ENCODE measurements at regions not wholly inside any gene's neighbourhood (a gene's known extent, or its start where the extent isn't known, plus 50 kb on each side); places are given as distances from the start of the nearest gene placed in this dataset.

- H3K9me3 ChIP-seq (replicated peaks in 1 of 2; ENCODE audit: control insufficient read depth in 1 of 2, insufficient read depth in 1 of 2, low read length in 2 of 2): no peaks in the 10 kb centered on the region
- Mint-ChIP-seq H3K27ac (no peak overlapping the region), H3K36me3 (no peaks in the 10 kb centered on the region), H3K4me1 (peaks cover 41% of the 10 kb centered on the region), H3K27me3 (ENCODE audit: low read depth in 3 of 3) (peaks cover 2 to 9% (median 3%) of the 10 kb centered on the region in 3 donors), H3K4me3 (no peak overlapping the region), H3K9me3 (peaks cover 0 to 8% (median 3%) of the 10 kb centered on the region in 7 donors)
- H3K9ac ChIP-seq (ENCODE audit: insufficient read depth, low read length, poor library complexity, severe bottlenecking): no peak overlapping the region
- no peak overlapping the region for H3K27ac ChIP-seq (ENCODE audit: low read depth in 1 of 2, low read length in 2 of 2)
- intact Hi-C loops (cut with micrococcal nuclease): no loop called here
- H3K79me2 ChIP-seq (ENCODE audit: insufficient read depth, low read length): no peaks in the 10 kb centered on the region
- DNase-seq: no peak
- H4K20me1 ChIP-seq (ENCODE audit: insufficient read depth, low read length): no peaks in the 10 kb centered on the region
- H2AFZ ChIP-seq (ENCODE audit: insufficient read depth, low read depth, low read length, poor library complexity, severe bottlenecking): no peak overlapping the region
- peaks cover 29 to 32% of the 10 kb centered on the region in 2 donors for H3K4me1 ChIP-seq (ENCODE audit: control insufficient read depth in 1 of 2, insufficient read depth in 2 of 2, low read length in 2 of 2)
- TF ChIP-seq CTCF (IDR thresholded peaks at IDR 0.05): no peak
- H3K36me3 ChIP-seq (replicated peaks in 1 of 2; ENCODE audit: control insufficient read depth in 1 of 2, insufficient read depth in 2 of 2, low read length in 2 of 2): no peaks in the 10 kb centered on the region
- no peaks in the 10 kb centered on the region for H3K27me3 ChIP-seq (ENCODE audit: control insufficient read depth in 2 of 2, insufficient read depth in 2 of 2, low read length in 2 of 2)
- no peak overlapping the region for H3K4me3 ChIP-seq (replicated peaks in 1 of 3; ENCODE audit: low read depth in 2 of 3, low read length in 3 of 3)
- over 99% methylated on average over 6 of the region's 6 CpGs for WGBS (ENCODE audit: insufficient coverage)
- H3K4me2 ChIP-seq (replicated peaks; ENCODE audit: extremely low read depth, low read length, poor library complexity, severe bottlenecking): no peak overlapping the region
Measured at GRCh38 chr2:217068677-217069250, 208.9 kb upstream of the TNP1 start.

GRCh38 chr2:217067787-217068186 is 207.9 kb upstream of the TNP1 start:
- no peaks in the 10 kb centered on the region for H3K9me3 ChIP-seq (replicated peaks in 1 of 2; ENCODE audit: control insufficient read depth in 1 of 2, insufficient read depth in 1 of 2, low read length in 2 of 2)
- no peak overlapping the region for H3K4me3 ChIP-seq (replicated peaks in 1 of 3; ENCODE audit: low read depth in 2 of 3, low read length in 3 of 3)
- no peaks in the 10 kb centered on the region for H3K36me3 Mint-ChIP-seq
- H3K27me3 Mint-ChIP-seq (ENCODE audit: low read depth in 3 of 3): peaks cover 6 to 9% (median 9%) of the 10 kb centered on the region in 3 donors
- no peak for DNase-seq
- peaks cover 29 to 32% of the 10 kb centered on the region in 2 donors for H3K4me1 ChIP-seq (ENCODE audit: control insufficient read depth in 1 of 2, insufficient read depth in 2 of 2, low read length in 2 of 2)
- intact Hi-C loops (cut with micrococcal nuclease): no loop called here
- H3K4me3 Mint-ChIP-seq: no peak overlapping the region
- H3K27ac Mint-ChIP-seq: no peak overlapping the region
- H3K4me1 Mint-ChIP-seq: peaks cover 46% of the 10 kb centered on the region
- no peaks in the 10 kb centered on the region for H4K20me1 ChIP-seq (ENCODE audit: insufficient read depth, low read length)
- no peak for TF ChIP-seq CTCF (IDR thresholded peaks at IDR 0.05)
- 100% methylated on average over 1 of the region's 6 CpGs for WGBS (ENCODE audit: insufficient coverage)
- H3K4me2 ChIP-seq (replicated peaks; ENCODE audit: extremely low read depth, low read length, poor library complexity, severe bottlenecking): no peak overlapping the region
- H3K27me3 ChIP-seq (ENCODE audit: control insufficient read depth in 2 of 2, insufficient read depth in 2 of 2, low read length in 2 of 2): no peaks in the 10 kb centered on the region
- H3K79me2 ChIP-seq (ENCODE audit: insufficient read depth, low read length): no peaks in the 10 kb centered on the region
- H3K36me3 ChIP-seq (replicated peaks in 1 of 2; ENCODE audit: control insufficient read depth in 1 of 2, insufficient read depth in 2 of 2, low read length in 2 of 2): no peaks in the 10 kb centered on the region
- H3K27ac ChIP-seq (ENCODE audit: low read depth in 1 of 2, low read length in 2 of 2): no peak overlapping the region
- no peak overlapping the region for H2AFZ ChIP-seq (ENCODE audit: insufficient read depth, low read depth, low read length, poor library complexity, severe bottlenecking)
- H3K9ac ChIP-seq (ENCODE audit: insufficient read depth, low read length, poor library complexity, severe bottlenecking): no peak overlapping the region
- H3K9me3 Mint-ChIP-seq: peaks cover 0 to 8% (median 3%) of the 10 kb centered on the region in 7 donors

Measured in CD14-positive monocyte (primary cell).